GM23248 (cell line): ENCODE measurements at regions not wholly inside any gene's neighbourhood (a gene's known extent, or its start where the extent isn't known, plus 50 kb on each side); places are given as distances from the start of the nearest gene placed in this dataset.

Experiments
- EZH2 ChIP-seq: fragments of 200-600 bp; sonication (generic); IDR thresholded peaks from 2 replicates; pipeline ENCODE4 v1.6.1; 2018; ENCODE audit warnings: antibody characterized with exemption, mild to moderate bottlenecking; ENCODE audit not compliant: insufficient read depth, poor library complexity, severe bottlenecking
- EZH2phosphoT487 ChIP-seq: fragments of 200-600 bp; sonication (generic); IDR thresholded peaks from 2 replicates; pipeline ENCODE4 v1.6.1; 2018; ENCODE audit warnings: antibody characterized with exemption, moderate library complexity, mild to moderate bottlenecking, low read depth; ENCODE audit not compliant: insufficient read depth

- TF ChIP-seq EZH2phosphoT487 (no peak), EZH2 (no peak)
Measured at GRCh38 chr18:5061785-5062184, 135.3 kb downstream of the AKAIN1 start.
